ENCODE measurements at regions not wholly inside any gene's neighbourhood (a gene's known extent, or its start where the extent isn't known, plus 50 kb on each side); places are given as distances from the start of the nearest gene placed in this dataset.

- Histone ChIP-seq H3K27me3 (ENCODE audit: control insufficient read depth, insufficient read depth, low read length) (no peaks in the 10 kb centered on the region), H3K4me3 (ENCODE audit: low read depth, low read length) (no peak overlapping the region), H3K36me3 (ENCODE audit: control insufficient read depth, insufficient read depth, low read length) (no peaks in the 10 kb centered on the region)
- ChIA-PET CTCF (no interaction called here), POLR2A (no interaction called here)
- DNase-seq (ENCODE audit: low read depth): no peak
- no peak for TF ChIP-seq CTCF (IDR thresholded peaks at IDR 0.05; ENCODE audit: insufficient read depth, low read depth, low read length)
Measured at GRCh38 chr2:152920846-152921245, 202.4 kb downstream of the ARL6IP6 start.

GRCh38 chr2:152910970-152911369, 192.6 kb downstream of the ARL6IP6 start:
- POLR2A ChIA-PET: no interaction called here
- Histone ChIP-seq H3K27me3 (ENCODE audit: control insufficient read depth, insufficient read depth, low read length) (no peaks in the 10 kb centered on the region), H3K4me3 (ENCODE audit: low read depth, low read length) (no peak overlapping the region), H3K36me3 (ENCODE audit: control insufficient read depth, insufficient read depth, low read length) (no peaks in the 10 kb centered on the region)
- no peak for TF ChIP-seq CTCF (IDR thresholded peaks at IDR 0.05; ENCODE audit: insufficient read depth, low read depth, low read length)
- no peak for DNase-seq (ENCODE audit: low read depth)
- CTCF ChIA-PET: no interaction called here

- TF ChIP-seq CTCF (IDR thresholded peaks at IDR 0.05; ENCODE audit: insufficient read depth, low read depth, low read length): no peak
- no peaks in the 10 kb centered on the region for H3K27me3 ChIP-seq (ENCODE audit: control insufficient read depth, insufficient read depth, low read length)
- CTCF ChIA-PET: no interaction called here
Measured at GRCh38 chr2:152907046-152907445, 188.6 kb downstream of the ARL6IP6 start.

GRCh38 chr2:152894051-152894450, 175.6 kb downstream of the ARL6IP6 start:
- H3K4me3 ChIP-seq (ENCODE audit: low read depth, low read length): no peak overlapping the region
- ChIA-PET POLR2A (no interaction called here), CTCF (interaction anchor here (0.7 to 1.5 kb wide), 2 partner anchors 33 to 34 kb away, joined by 3 to 4 read pairs; no protein-coding TSS in a partner anchor)
- DNase-seq (ENCODE audit: low read depth): no peak
- H3K27me3 ChIP-seq (ENCODE audit: control insufficient read depth, insufficient read depth, low read length): no peaks in the 10 kb centered on the region; the same call in 1 of the 2 replicates
- no peak for TF ChIP-seq CTCF (IDR thresholded peaks at IDR 0.05; ENCODE audit: insufficient read depth, low read depth, low read length)
- H3K36me3 ChIP-seq (ENCODE audit: control insufficient read depth, insufficient read depth, low read length): no peaks in the 10 kb centered on the region

More at GRCh38 chr2:152907046-152907445, 188.6 kb downstream of the ARL6IP6 start:
- no peak for DNase-seq (ENCODE audit: low read depth)
- POLR2A ChIA-PET: no interaction called here
- Histone ChIP-seq H3K36me3 (ENCODE audit: control insufficient read depth, insufficient read depth, low read length) (no peaks in the 10 kb centered on the region), H3K4me3 (ENCODE audit: low read depth, low read length) (no peak overlapping the region)

- ChIA-PET POLR2A (no interaction called here), CTCF (no interaction called here)
- Histone ChIP-seq H3K27me3 (ENCODE audit: control insufficient read depth, insufficient read depth, low read length) (no peaks in the 10 kb centered on the region; the same call in 1 of the 2 replicates), H3K36me3 (ENCODE audit: control insufficient read depth, insufficient read depth, low read length) (no peaks in the 10 kb centered on the region), H3K4me3 (ENCODE audit: low read depth, low read length) (no peak overlapping the region)
- no peak for TF ChIP-seq CTCF (IDR thresholded peaks at IDR 0.05; ENCODE audit: insufficient read depth, low read depth, low read length)
- no peak for DNase-seq (ENCODE audit: low read depth)
Measured at GRCh38 chr2:152890736-152891135, 172.3 kb downstream of the ARL6IP6 start.

All from BJ (cell line).